ACHN (cell line): ENCODE measurements at regions not wholly inside any gene's neighbourhood (a gene's known extent, or its start where the extent isn't known, plus 50 kb on each side); places are given as distances from the start of the nearest gene placed in this dataset.
"Not testable (repeated sequence)": the region's sequence is repeated elsewhere in the genome, so short reads cannot be mapped to it uniquely, and the experiment has no call there.

Source experiments
- DNase-seq: peaks from one replicate; pipeline ENCODE4 v3.0.0-alpha.2; 2015
- in situ Hi-C: cut with HindIII; loops from 2 replicates; pipeline ENCODE4 v1.10.0; 2017; ENCODE audit warnings: low sequenced_read_pairs, low pct_ligation_motif_present, low pct_unique_long_range_greater_than_20kb

DNA sequence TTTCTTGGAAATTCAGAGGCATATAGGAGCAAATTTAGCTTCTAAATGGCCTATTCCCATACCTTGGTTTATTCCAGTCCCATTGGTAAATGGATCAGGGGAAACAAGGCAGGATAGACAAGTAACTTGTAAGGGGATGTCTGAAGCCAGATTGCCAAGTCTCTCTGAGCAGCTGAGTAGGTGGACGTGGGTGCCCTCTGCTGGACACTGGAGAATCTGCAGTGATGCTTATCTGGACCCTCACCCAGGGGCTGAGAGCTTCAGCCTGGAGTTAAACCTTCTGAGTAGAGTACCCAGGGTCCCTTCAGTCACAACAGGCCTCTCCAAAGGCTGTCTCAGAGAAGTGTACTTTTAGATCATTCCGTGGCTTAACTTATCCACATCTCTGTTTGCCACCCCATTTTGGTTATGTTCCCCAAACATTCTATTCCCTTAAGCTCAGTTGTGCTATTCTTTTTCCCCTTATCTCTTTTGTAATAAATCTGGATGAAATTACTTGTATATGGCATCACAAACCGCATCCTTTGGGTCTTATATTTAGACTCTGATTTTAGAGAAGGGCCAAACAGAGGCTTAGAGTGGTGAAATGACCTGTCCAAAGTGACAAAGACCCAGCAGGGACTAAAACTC is 218.3 kb upstream of the GLRA1 start:
- in situ Hi-C loops = loop anchor here (25.0 kb wide), 1 partner anchor 331 kb away; no protein-coding TSS in a partner anchor
- peak; percentile 46 for DNase-seq

DNA sequence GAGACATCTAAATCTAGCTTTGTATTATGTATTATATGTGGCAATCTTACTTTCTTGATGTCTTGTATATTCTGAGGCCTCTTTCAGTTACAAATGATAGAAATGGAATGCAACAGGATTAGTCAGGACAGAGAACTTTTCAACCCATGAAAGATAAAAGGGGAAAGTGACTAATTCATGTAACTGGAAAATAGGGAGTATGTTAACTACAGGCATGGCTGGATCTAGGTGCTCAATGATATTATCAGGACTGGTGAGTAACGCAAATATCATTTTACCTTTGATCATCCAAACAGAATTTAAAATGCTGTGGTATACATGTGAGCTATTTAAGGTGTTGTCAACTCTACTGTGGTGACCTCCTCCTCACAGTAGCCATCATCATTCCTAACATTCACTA is 215.7 kb upstream of the GLRA1 start:
- no peak for DNase-seq
- in situ Hi-C loops = loop anchor here (25.0 kb wide), 1 partner anchor 328 kb away; no protein-coding TSS in a partner anchor

DNA sequence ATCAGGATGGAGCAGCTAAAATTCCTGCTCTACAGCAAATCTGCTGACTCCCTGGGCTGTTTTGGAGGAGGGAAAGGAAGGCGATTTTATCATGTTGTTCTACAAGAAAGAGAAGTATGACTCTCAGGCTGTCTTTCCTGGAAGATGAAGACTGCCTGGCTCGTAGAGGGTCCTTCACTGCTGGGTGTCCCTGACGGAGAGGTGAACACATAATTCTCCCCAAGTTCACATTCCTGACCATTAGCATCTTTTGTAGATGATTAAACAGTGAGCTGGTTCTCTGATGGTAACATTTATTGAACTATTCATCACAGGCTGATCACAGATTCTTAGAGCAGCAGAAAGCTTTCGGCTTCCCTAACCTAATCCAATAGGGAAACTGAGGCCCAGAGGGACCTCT is 212.4 kb upstream of the GLRA1 start:
- in situ Hi-C loops = loop anchor here (25.0 kb wide), 1 partner anchor 325 kb away; no protein-coding TSS in a partner anchor

DNA sequence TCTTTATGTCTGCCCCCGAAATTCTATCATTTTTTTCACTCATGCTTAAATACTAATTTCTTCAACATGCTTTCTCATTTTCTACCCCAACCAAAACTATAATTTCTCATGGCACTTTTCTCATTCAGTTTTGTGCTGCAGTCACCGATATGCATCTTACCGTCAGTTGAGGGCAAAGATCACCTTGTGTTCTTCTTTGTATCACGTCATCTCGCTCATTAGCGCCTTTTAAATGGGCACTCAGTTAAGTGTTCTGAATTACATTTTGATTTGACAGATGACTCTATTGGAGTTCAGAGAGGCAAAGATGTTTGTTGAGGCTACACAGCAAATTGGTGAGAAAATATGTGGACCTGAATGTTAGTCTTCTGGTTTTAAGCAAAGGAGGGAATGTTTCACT is 211.7 kb upstream of the GLRA1 start:
- in situ Hi-C loops = loop anchor here (25.0 kb wide), 1 partner anchor 324 kb away; no protein-coding TSS in a partner anchor
- DNase-seq = no peak

More for the DNA sequence above, 212.4 kb upstream of the GLRA1 start:
- DNase-seq = no peak

DNA sequence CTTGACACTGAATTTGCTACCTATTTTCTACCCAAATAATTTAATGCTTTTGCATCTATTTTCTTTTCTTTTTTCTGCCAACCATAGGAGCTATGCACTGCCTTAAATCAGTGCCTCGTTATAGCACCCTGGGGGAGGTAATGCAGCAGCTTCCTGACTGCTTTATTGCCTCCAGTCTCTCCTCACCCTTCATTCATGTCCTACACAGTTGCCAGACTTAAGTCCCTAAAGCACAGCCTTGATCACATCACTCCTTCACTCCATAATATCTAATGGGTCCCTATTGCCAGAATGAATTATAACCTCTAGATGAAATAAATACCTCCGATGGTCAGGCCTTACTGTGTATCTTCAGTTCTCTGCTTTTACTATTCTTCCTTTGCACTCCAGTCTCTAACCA is 211.2 kb upstream of the GLRA1 start:
- DNase-seq = no peak
- in situ Hi-C loops = loop anchor here (25.0 kb wide), 1 partner anchor 324 kb away; no protein-coding TSS in a partner anchor

DNA sequence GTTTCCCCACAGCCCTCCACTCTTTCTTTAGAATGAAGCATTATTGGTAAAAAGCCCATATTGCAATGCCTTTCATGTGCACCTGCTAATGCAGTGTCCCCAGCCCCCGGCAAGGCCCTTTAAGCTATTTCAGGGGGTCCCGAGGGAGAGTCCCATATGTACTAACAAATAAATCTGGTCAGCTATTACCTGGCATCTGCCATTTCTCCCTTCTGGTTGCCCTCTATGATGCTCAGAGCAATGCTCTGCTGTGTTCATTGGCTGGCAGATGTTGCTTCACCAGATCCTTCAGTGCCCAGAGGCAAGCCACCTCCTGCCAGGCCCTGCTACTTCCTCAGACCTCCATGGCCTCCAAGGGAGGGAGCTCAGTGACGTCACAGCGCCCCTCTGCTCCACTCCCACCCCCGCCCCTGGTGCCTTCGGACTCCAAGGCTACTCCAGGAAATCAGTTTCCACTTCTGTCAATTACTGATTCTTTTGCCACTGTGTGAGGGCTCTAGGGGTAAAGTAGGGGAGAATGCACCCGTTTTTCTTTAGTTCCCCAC is 201.1 kb upstream of the GLRA1 start:
- in situ Hi-C loops = loop anchor here (25.0 kb wide), 1 partner anchor 313 kb away; no protein-coding TSS in a partner anchor
- DNase-seq = no peak

DNA sequence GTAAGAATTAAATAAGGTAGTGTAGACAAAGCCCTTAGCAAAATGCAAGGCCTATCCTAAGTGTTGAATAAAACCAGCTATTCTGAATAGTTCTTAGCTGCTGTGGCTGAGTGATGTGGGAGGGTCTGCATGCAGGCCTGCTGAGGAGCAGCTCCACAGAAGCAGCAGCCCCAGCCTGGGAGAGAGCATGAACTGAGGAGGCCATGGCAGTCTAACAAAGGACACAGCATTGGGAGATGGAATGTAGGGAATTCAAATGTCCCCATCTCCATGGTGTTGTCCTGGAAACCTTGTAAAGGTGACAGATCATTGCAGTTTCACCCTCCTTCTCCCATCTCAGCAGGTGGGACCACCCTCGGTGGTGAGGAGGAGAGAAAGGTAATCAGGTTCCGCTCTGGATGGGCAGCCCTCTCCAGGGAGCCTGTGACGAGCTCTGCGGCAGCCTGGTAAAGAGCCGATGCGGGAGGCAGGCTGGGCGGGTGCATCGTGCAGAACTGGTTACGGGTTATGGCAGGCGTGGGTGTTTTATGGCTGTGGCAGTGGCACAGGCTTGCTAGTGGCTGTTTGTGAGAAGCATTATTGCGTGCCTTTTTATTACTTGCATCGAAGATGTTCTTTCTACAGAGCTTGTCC is 199.9 kb upstream of the GLRA1 start:
- in situ Hi-C loops = loop anchor here (25.0 kb wide), 1 partner anchor 312 kb away; no protein-coding TSS in a partner anchor

DNA sequence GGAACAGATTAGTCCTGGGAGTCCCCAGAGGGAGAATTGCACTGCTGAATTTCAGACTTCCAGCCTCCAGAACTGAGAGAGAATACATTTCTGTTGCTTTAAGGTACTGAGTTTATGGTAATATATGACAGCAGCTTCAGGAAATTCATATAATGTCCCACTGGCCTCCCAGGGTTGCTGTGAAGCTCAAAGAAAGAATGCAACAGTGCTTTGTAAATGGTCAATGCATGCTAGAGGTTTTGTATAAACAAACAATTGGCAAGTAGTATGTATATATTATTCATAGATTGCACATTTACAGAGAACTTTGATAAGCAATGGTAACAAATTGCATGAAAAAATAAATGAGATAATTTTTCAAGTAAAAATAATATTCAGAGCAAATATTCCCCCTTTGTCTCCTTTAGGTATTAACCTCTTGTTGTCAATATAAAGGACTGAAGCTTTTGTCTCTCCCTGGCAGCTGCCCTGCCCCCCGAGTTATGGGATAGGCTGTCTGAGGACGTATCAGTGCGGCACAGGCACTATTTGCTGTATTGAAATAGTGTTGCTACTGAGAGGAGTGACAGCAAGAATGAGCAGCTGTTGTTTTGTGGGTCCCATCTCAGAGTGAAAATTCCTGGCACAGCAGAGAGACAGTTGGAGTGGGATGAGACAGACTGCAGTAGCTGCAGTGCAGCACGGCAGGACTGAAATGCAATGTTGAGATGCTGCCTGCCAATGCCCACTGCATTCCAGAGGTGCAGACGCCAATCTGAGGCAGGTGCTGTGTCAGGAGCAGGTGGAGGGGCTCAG is 194.2 kb upstream of the GLRA1 start:
- in situ Hi-C loops = no loop called here
- no peak for DNase-seq

More for the DNA sequence above, 199.9 kb upstream of the GLRA1 start:
- no peak for DNase-seq

DNA sequence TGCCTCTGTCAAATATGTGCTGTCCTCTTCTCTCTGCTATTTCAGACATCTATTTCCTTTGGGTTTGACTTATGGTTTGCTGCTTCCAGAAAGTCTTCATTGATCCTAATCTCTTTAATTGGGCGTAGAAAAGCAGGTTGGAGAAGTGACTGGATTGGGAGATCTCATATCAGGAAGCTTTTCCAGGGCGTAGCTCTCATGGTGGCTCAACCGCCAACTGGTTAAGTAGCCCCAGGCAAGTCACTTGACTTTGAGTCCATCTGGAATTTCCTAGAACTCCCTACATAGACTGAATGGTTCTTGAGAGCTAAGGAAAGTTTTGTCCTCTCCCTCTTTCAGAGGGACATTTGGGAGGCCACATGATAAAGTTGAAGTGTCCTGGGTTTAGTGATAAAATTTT is 192.3 kb upstream of the GLRA1 start:
- in situ Hi-C loops = no loop called here
- DNase-seq = no peak

DNA sequence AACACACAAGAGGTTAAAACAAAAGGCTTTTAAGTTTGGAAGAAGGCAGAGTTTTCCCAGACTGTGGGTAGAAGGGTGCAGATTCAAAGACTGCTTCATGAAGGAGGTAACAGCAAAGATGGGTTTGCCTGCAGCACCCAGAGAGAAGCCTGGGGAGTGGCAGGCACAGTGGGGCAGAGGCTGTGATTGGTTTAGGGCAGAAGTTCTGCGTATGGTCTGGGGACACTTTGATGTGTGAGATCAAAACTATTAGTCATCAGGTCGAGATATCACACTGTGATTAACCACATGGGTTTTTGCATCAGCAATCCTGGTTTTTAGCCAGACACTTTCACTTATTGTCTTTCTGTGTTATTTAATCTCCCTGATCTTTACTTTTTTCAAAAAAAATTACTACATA is 188.8 kb upstream of the GLRA1 start:
- in situ Hi-C loops = no loop called here

DNA sequence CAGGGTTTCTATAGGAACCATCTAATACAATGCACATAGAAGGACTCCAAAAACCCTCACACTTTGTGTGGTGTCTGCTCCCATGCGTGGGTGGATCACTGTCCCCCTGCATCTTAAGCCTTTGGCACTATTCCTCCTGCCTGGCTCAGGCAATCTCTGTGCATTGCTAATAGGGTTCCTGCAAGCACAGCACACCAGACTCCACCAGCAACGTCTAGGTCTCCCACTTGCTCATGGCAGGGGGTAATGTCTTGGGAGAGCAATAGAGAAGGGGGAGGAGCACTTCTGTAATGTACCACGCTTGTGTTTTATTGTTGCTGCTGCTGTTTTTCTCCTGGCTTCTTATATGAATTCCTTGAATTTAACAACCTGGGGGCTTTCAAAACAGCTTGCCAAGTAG is 182.6 kb upstream of the GLRA1 start:
- DNase-seq = no peak
- in situ Hi-C loops = no loop called here

More for the DNA sequence above, 188.8 kb upstream of the GLRA1 start:
- DNase-seq = no peak

DNA sequence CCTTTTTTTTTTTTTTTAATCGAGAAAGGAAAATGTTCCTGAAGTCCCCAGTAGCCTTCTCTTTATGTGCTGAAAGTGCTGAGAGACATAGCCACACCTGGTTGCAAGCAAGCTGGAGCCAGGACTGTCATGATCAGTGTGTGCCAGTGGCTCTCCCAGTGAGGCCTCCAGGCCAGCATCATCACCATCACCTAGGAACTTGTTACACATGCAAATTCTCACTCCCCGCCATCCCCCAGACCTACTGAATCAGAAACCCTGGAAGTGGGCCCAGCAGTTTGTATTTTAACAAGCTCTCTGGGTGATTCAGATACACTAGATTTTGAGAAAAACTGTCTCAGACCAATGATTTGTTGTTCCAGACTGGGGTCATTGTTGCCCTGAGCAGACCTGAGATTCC is 181.9 kb upstream of the GLRA1 start:
- in situ Hi-C loops = no loop called here
- DNase-seq = no peak

DNA sequence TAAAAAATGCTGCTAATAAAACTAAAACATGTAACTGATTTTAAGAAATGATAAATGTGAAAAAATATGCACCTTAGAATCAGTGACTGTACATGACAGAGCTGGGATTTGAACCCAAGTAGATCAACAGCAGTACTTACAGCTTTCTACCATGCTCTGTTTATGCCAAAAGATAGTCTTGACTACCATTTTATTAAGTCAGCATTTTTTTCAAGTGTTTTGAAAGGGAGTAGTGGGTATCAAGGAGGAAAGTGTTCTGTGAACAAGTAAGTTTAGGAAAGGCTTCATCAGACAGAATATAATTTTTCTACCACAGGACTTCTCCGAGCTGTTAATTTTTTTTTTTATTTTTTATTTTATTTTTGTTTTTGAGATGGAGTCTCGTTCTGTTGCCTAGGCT is 180.4 kb upstream of the GLRA1 start:
- in situ Hi-C loops = no loop called here
- DNase-seq = no peak

DNA sequence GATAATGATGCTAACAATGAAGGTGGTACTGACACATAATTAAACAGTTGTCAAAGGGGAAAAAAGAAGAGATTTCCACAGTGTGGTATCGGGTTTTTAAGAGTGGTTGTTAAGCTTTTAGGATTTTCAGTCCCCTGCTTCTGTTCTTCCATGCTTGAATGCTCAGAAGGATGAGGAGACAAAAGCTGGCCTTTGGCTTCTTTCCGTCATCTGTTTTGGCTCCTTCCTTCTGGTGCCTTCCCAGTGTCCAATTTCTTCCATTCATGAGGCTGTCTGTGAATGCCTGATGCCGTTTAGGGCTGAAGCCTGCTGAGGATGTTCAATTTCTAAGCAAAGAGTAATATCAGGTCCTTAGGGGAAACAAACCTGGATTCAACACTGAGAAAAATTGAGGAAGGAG is 179.6 kb upstream of the GLRA1 start:
- no peak for DNase-seq
- in situ Hi-C loops = no loop called here

DNA sequence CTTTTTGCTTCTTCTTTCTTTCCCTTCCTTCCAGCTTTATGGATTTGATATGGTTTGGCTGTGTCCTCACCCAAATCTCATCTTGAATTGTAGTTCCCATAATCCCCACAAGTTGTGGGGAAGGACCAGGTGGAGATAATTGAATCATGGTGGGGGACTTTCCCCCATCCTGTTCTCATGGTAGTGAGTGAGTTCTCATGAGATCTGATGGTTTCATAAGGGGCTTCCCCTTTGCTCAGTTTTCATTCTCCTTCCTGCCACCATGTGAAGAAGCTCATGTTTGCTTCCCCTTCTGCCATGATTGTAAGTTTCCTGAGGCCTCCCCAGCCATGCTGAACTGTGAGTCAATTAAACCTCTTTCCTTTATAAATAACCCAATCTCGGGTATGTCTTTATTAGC is 178.3 kb upstream of the GLRA1 start:
- DNase-seq, in situ Hi-C loops: not testable (repeated sequence)

DNA sequence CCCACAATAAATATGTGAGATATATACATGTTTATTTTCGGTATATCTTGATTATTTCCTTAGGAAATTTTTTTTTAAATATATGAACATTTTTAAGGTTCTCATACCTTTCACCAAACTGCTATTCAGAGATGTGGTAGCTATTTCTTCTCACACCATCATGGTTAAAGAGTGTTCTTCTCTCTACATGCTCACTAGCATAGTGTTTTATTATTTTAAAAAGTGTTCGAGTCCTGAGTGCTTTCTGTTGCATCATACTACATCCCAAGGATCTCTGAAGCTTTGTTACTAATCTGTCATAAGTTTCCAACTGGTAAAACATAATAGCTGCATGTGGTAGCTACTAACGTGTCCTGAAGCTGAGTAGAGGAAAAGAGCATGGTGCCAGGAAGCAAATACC is 177.4 kb upstream of the GLRA1 start:
- in situ Hi-C loops = no loop called here
- no peak for DNase-seq

DNA sequence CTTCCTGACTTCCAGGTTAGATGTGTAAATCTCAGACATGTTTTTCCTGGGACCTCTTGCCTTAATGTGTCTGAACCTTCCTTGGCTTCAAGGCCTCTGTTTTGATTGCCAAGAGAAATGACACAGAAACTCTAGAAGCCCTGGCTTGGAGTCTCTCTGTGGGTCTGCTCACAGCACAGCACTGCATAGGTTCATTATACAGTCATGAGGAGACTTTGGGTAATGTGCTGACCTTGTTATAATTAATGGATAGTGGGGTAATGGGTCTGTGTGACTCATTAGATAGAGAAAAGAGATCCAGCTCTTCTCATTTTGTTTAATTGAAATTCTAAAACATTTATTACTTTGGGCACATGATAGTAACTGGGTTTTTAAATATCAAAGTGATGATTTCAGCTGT is 175.8 kb upstream of the GLRA1 start:
- in situ Hi-C loops = no loop called here

DNA sequence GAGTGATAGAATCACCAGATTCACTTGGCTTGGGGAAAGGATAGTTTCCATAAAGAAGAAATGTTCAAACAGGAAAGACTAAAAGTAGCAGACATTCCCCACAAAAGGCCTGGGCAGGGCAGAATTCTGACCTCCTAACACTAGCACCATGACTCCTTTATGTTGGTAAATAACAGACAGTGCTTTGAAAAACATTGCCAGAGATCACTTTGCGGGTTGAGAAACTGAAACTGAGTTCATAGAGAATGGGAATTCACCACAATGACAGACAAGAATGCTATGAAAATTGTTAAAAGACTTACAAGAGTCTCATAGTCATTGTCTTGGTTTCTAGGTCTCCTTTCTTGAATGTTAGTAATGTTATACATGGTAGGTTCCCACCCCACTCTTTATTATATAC is 172.5 kb upstream of the GLRA1 start:
- in situ Hi-C loops = no loop called here
- no peak for DNase-seq

More for the DNA sequence above, 175.8 kb upstream of the GLRA1 start:
- no peak for DNase-seq

DNA sequence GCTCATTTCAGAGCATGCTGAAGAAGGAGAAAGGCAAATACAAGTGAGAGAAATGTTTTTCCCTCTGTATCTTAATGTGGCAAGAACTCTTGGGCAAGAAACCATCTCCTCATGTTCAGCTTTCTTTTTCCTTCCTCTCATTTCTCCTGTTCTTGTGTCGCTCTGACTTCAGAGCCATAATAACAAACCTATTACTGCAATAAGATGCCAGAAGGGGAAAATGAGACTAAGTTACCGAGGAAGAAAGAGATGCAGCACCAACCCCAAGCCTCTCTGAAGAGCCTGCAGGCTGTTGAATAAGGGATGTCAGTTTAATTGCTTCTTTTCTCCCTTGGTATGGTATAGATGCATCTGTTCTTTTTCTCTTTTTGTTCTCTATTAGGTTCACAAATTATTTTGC is 170.1 kb upstream of the GLRA1 start:
- no peak for DNase-seq
- in situ Hi-C loops = no loop called here
